Suppressor macrophage treated with lipopolysaccharide for 1 hour (primary cell): ENCODE measurements at regions not wholly inside any gene's neighbourhood (a gene's known extent, or its start where the extent isn't known, plus 50 kb on each side); places are given as distances from the start of the nearest gene placed in this dataset.
"Not testable (repeated sequence)": the region's sequence is repeated elsewhere in the genome, so short reads cannot be mapped to it uniquely, and the experiment has no call there.

ENCODE experiments used
- DNase-seq, 3 donors: peaks; one replicate each; pipeline ENCODE4 v3.0.0-alpha.2; 2020 to 2022

GRCh38 chr1:78301141-78301540 is 189.6 kb upstream of the PTGFR start:
- no peak for DNase-seq

- DNase-seq = no peak
Measured at GRCh38 chr1:78303620-78304019, 187.2 kb upstream of the PTGFR start.

DNA sequence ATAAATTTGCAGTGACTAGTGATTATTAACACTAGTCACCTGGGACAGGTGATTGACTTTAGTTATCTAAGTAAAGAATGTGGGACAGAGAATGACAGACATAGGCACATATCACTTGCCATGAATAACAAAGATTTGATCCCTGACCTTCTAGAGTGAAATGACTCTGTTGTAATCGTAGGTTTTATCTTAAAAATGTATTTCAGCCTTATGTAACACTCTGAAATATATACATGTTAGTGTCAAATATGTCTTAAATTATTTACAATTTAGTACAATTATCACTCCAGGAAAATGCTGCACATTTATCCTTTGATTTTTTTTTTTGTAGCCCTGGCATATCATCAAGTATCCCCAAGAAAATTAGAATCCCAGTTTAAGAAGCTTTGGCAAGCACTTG is 186.4 kb upstream of the PTGFR start:
- DNase-seq = no peak

- DNase-seq = no peak
Measured at GRCh38 chr1:78304761-78305160, 186.0 kb upstream of the PTGFR start.

DNA sequence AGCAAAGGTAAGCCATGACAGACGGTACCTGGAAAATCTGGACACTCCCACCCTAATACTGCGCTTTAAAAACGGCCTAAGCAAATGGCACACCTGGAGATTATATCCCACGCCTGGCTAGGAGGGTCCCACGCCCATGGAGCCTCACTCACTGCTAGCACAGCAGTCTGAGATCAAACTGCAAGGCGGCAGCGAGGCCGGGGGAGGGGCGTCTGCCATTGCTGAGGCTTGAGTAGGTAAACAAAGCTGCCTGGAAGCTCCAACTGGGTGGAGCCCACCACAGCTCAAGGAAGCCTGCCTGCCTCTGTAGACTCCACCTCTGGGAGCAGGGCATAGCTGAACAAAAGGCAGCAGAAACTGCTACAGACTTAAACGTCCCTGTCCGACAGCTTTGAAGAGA is 180.5 kb upstream of the PTGFR start:
- not testable (repeated sequence) for DNase-seq

DNA sequence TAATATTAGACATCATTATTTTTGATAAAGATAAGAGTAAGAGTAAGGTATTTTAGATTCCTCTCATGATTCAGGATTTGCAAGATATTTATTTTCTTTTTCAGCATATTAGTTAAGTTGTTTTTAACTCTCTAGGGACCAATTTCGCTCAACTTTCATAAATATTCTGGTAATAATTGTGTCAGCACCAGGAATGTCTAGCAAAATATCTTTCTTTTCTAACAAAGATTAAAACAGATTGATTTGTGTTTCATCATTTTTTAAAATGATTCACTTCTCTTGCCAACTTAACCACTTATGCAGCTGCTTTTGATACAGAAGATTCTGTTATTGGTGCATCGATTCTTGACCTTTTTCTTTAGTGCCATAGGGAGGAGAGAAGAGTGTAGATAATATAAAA is 172.8 kb upstream of the PTGFR start:
- no peak for DNase-seq

DNA sequence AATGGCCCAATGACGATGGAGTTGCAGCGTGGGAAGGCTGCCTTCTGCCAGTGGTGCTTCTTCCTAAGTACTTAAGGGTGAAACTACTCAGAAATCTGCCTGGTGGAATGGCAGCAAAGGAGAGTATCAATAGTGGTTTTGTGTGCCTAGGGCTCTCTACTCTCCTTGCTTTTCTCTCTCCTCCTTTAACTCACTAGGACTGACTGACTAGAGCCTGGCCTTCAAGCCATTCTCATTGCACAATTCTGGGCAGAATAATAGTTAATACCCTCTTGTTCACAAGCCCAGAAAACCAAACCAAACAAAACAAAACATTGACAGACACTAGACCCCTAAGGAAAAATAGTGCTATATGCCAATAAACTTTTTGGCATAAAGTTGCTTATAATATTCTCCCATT is 171.2 kb upstream of the PTGFR start:
- DNase-seq = no peak

GRCh38 chr1:78322928-78323680 is 167.7 kb upstream of the PTGFR start:
- DNase-seq = no peak

DNA sequence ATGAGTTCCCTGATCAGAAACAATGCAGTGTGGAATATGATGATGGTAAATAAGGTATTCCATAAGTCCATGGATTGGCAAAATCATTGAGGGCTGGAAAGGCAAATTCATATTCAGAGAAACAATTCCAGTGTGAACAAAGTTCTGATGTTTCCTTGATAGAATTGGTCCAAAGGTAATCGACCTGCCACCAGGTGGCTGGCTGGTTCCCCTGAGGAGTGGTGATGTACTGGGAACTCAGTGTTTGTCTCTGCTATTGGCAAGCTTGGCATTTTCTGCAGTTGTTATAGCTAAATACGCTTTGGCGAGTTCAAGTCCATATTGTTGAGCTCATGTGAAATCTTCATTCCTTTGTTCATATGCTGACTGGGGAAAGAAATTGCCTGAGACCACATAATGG is 165.5 kb upstream of the PTGFR start:
- no peak for DNase-seq

DNA sequence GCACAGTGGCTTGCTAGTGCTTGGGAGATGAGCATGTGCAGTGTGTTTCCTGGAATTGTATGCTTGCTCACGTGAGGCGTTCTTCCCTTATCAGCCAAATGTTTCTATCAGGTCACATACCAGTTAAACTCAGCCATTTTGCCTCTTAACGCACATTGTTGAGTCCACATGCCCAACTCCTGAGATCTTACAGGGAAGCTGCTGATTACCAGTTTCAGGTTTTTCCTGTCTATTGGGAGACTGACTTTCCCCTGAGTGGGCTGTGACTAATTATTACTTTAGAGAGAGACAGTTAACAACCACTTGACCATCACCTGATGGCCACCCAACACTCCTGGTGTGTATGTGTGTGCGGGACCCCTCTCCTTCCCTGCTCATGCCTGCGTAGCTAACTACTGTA is 161.3 kb upstream of the PTGFR start:
- DNase-seq = no peak

DNA sequence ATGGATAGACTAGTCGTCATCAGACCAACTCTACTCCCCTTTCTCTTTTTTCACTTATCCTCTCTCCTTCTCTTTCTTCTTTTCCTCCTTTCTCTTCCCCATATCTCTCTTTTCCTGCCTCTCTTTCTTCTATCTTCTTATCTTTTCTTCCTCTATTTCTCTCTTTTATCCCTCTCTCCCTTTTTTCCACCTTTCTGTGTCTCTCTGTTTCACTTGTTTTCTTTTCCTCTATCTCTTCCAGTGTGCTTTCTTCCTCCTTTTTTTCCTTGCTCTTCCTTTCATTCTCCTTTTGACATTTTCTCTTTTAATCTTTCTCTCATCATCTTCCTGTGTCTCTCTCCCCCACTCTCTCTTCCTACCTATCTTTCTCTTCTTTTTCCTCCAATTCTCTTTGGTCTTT is 159.0 kb upstream of the PTGFR start:
- no peak for DNase-seq

GRCh38 chr1:78333502-78333901 is 157.3 kb upstream of the PTGFR start:
- peak; percentile 5 to 32 (median 8) for DNase-seq

DNA sequence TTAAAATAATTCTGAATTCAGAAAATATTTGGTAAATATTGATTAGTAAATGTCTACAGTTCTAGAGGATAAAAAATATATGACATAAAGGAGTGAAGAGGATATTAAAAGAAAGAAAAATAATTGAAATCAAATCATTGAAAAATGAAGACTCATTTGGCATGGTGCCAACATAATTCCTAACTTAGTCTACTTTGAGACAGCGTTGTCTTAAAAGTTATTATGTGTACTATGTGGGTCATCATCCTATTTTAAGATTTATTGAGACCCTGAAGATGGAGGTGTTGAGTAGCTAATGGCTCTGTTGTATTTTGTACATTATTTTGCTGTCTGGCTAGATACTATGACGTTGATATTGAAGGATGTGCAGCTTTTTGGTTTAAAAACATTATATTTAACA is 156.7 kb upstream of the PTGFR start:
- DNase-seq = no peak

- no peak for DNase-seq
Measured at GRCh38 chr1:78334952-78335351, 155.8 kb upstream of the PTGFR start.

- not testable (repeated sequence) for DNase-seq
Measured at GRCh38 chr1:78336751-78337150, 154.0 kb upstream of the PTGFR start.

DNA sequence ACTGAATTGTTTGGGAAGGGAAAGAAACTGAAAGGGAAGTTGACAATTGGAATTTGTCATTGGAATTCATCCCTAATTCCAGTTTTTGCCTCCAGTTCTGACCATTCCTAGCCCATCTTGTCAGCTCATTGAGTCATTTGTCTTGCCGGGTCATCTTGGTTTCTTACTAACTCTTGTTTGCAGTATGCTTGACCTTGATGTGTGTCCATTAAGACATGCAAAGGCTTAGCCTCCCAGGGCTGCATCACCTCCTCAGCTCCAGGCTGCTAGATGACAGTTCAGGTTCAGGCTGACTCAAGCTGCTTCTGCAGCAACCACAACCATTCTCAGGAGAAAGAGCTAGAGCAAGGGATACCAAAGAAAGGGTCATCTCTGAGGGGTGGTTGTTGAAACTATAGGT is 151.3 kb upstream of the PTGFR start:
- no peak for DNase-seq

DNA sequence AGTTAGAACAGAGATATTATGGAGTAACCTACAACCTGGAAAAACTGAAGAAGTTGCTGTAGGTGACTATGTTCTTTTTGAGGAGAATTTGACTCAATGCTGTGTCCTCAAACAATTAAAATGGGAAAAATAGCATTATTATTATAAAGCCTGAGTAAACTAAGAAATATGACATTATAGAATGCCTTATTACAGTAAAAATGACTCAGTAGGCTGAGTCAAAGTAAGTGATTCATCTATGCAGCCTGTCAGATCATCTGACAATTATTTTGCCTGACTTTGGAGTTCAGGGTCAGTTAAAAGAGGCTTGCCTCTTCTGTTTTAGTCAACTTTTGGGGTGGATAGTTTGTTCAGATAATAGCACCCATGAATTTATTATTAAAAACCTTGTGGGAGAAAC is 150.8 kb upstream of the PTGFR start:
- peak in 1 of 3 donors; percentile 1 for DNase-seq

GRCh38 chr1:78348496-78349284 is 142.1 kb upstream of the PTGFR start:
- no peak for DNase-seq

DNA sequence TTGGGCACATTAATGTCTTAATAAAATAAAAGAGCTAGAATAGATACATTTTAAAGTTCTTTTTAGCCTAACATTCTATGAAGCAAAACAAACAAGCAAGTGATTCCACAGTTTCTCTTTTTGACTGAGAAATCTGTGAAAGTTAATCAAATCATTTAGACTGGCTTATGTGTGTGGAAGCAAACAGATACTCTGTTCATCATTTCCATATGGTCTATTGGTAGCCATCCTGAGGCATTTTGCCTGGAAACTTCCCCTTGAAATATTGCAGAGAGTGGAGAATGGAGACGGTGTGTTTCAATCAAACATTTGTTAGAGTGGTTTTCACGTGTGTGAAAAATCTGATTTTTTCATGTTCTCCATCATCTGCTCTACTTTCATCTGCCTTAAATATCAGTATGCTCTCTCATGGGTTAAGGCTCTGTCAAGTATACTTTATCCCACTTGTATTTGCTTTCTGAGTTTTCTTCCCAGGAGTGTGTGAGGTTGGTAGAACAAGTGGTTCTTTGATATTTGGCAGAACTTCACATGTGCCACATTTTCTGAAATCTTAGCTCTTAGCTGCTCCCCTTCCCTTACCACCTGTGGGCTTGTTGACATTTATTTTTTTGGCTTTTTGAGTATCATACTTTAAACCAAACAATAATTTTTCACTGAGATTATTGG is 139.1 kb upstream of the PTGFR start:
- DNase-seq = no peak

DNA sequence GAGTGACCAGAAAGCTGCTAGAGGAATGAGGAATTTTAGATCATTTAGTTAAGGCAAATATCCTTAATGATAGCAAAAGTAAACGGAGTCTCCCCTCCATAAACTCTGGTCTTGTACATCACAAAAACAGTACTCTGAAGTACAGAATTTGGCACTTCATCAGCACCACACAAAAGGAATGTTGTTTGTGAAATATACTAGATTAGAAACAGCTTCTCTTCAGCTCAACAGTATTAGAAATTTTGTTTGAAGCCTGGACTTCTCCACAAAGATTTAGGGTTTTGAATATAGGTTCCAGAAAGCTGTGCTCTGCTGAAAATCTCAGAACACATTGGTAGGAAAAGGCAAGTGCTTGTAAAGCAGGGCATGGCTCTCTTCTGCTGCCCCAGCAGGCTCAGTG is 135.1 kb upstream of the PTGFR start:
- no peak for DNase-seq

DNA sequence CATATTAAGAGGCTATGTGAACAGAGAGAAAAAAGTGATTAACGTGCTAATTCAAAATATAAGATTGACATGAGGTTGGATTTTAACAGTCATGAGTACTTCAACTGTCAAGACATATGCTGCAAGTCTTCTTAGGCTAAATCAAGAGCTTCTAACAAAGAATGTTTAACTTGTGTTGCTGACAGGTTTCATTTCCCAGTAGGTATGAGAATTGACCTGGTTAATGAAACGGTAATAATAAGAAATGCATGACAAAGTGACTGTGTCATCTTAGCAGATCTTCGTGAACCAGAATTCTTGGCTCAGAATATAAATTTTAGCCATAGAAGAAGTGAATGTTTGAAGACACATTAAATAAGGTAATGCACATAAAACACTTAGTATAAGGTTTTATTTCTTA is 132.6 kb upstream of the PTGFR start:
- no peak for DNase-seq

- no peak for DNase-seq
Measured at GRCh38 chr1:78359666-78360065, 131.1 kb upstream of the PTGFR start.

GRCh38 chr1:78360584-78360983 is 130.2 kb upstream of the PTGFR start:
- DNase-seq = no peak

DNA sequence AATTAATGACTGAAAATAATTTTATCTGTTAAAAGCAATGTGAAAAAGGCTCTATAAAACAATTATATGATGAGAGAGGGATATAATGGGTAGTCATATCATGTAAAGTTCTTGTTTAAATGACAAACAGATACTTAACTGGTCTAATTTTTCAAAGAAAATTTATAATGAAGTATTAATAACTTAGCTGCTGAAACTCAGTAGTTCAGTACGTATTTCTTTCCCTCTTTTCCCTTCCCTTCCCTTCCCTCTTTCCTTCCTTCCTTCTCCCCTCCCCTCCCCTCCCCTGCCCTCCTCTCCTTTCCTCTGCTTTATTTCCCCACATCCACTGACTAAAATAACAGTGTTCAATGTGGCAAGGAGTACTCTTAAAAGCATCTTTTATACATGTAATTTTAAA is 123.1 kb upstream of the PTGFR start:
- DNase-seq = no peak
